NCI-H510A treated with DMSO at 0.1 percent for 48 hours (cell line): ENCODE measurements at regions not wholly inside any gene's neighbourhood (a gene's known extent, or its start where the extent isn't known, plus 50 kb on each side); places are given as distances from the start of the nearest gene placed in this dataset.
"Not testable (repeated sequence)": the region's sequence is repeated elsewhere in the genome, so short reads cannot be mapped to it uniquely, and the experiment has no call there.

Source experiments
- DNase-seq: peaks from one replicate; lab custom pipeline; 2025; lab: John Stamatoyannopoulos, UW

DNA sequence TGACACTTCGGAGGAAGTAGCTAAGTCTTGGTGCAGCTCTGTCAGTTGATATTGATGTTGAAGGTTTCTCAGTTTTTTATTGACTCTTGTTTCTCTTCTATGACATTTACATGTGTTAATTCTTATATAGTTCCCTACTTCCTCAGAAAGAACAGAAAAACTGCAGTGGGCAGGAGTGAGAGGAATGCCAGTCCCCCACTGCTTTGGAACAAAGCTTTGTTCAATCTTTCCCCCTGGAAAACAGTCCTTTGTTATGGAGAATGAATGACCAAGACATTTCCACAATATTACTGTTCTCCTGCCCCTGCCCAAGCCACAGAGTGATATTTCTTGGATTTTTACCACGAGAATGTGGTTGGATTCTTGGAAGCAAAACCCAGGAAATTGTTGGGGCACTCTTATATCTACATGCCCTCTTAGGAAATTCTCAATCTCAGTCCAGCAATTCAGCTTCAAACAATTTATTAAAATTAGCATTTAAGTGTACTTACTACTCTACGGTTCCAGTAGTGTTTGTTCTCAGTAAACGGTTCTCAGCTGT, 258.0 kb upstream of the KCND2 start:
- DNase-seq: no peak

DNA sequence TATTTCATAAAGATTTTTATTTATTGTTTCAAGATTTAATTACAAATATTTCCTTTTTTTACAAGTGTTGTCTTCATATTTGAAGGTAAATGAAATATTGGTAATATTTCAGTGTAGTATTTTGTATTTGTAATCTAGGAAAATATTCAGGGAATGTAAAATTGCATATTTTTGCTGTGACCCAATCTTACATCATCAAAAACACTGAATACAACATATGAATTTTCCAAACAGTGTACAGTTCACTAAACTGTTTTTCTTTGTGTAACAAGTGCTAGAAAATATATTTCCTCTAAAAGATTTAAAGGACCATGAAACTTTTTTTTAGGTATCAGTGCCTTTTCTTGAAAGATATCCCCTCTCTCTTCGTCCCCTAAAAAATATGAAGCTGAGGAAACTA, 251.9 kb upstream of the KCND2 start:
- no peak for DNase-seq

DNA sequence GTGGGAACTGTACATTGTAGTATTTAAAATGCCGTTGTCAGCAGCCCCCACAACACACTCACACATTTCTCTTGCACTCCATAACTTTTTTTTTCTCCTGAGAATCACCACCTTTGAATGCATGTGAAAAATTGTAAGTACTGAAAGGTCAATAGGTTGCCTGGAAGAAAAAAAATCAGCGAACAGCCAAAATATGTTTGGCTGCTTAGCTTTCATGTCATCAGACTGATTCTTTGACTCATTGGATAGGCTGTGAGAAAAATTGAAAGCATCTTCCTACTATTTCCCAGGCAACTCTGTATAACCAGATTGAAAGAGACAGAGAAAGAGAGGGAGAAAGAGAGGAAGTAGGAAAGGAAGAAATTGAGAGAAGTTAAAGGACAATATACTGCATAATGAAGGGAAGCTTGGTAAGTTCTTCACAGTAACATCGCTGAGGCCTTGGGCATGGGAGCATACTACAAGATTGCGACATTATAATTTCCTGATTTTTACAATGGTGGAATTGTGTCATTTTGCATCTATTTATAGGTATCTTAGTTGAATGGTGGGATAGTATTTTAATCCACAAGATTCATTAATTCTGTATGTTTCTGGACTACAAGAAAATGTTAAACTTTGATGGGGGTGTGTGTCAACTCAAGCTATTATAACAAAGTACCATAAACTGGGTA, 249.3 kb upstream of the KCND2 start:
- DNase-seq: no peak

DNA sequence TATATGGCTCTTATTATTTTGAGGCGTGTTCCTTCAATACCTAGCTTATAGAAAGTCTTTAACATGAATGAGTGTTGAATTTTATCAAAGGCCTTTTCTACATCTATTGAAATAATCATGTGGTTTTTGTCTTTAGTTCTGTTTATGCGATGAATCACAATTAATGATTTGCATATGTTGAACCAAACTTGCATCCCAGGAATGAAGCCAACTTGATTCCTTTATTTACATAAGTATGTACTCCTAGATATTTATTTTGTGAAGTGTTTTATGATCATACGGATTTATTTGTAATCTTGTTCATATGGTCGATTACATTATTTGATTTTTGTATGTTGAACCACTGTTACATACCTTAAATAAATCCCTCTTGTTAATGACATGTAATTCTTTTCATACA, 244.3 kb upstream of the KCND2 start:
- no peak for DNase-seq

DNA sequence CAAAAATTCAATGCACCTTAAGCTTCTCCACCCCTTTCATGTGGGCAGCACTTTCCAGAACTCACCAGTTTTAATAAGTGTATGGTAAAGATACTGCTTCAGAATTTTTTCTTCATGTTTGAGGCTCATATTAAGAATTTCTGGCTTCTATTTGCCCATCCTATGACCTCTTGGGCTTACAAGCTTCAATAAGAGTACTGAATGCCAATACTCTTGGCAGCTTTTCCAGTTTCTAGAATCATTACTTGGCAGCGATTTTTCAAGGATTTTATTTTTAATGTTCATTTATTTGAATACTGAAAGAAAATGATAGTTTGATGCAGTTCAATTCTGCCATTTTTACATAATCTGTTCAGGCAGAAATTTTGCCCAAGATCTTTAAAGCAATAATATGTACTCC, 242.1 kb upstream of the KCND2 start:
- no peak for DNase-seq

DNA sequence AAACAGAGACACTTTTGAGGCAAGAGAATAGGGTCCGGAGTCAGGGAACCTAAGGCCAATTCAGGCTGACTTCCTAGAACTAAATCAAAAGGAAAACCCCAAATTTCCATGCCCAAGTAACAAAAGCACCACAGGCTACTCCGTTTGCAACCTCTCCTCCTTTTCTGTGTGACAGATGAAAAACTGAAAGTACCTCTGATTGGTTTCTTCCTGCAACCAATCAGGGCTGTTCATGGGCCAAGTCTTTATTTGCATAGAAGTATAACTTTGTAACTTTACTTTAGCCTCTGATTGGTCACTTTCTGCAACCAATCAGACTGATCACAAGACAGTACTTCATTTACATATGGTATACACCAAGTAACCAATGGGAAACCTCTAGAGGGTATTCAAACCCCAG, 239.9 kb upstream of the KCND2 start:
- no peak for DNase-seq

DNA sequence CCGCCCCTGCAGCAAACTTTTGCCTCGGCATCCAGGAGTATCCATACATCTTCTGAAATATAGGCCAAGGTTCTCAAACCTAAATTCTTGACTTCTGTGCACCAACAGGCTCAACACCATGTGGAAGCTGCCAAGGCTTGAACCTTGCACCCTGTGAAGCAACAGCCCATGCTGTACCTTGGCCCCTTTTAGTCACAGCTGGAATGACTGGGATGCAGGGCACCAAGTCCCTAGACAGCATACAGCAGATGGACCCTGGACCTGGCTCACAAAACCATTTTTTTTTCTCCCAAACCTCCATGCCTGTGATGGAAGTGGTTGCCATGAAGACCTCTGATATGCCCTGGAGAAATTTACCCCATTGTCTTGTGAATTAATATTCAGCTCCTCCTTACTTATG, 233.8 kb upstream of the KCND2 start:
- no peak for DNase-seq

DNA sequence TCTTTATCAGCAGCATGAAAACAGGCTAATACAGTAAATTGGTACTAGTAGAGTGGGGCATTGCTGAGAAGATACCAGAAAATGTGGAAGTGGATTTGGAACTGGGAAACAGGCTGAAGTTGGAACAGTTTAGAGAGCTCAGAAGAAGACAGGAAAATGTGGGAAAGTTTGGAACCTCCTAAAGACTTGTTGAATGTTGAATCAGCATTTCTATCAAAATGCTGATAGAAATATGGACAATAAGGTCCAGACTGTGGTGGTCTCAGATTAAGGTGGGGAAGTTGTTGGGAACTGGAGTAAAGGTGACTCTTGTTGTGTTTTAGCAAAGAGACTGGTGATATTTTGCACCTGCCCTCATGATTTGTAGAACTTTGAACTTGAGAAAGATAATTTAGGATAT, 231.2 kb upstream of the KCND2 start:
- no peak for DNase-seq

DNA sequence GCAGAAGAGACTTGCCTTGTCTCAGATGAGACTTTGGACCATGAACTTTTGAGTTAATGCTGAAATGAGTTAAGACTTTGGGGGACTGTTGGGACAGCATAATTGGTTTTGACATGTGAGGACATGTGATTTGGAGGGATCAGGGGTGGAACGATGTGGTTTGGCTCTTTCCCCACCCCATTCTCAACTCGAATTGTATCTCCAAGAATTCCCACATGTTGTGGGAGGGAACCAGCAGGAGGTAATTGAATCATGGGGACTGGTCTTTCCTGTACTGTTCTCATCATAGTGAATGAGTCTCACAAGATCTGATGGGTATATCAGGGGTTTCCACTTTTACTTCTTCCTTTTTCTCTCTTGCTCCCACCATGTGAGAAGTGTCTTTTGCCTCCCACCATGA, 229.7 kb upstream of the KCND2 start:
- DNase-seq: no peak

DNA sequence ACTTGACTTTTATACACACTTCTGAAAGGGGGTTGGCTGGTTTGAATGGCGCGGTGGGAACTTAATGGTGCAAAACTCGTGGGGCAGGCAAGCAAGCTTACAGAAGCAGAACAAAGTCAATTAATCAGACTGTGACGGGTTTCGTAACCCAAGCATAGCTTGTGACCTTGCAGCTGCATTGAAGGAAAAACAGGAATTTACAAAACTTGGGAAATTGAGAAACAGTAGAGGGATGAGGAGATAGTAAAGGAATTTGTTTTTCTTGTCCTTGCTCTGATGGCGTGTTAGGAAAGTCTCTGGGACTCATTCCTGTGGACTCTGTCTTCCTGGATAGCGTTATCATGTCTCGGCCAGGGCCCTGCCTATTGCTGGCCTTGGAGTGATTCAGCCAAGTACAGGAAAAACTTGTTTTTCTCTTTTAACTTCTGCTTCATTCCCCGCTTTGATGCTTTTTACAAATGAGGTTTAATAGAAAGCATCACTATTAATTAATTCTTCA, 220.0 kb upstream of the KCND2 start:
- DNase-seq: no peak

DNA sequence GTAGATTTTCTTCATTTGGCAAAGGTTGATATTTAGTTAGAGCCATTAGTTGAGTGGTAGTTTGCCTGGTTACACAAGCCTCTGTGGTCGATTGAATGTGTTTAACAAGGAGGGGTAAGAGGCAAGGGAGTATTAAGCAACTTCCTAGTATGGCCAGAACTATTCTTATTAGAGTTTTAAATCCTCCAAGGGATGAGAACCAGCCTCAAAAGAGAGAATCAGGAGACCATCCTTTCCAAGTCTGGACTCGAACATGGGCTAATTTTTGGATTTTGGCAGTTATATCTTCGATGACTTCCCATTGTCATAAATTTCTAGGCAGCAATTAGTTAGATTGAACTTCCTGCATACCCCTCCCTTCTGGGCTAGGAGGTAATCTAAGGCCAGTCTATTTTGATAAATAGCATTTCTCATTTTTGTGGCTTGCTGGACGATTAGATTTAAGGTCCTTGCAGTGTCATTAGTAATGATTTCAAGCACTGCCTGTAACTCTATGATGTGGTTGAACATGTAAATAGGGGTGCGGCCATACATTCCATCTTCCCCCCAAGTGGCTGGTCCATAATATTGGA, 219.5 kb upstream of the KCND2 start:
- no peak for DNase-seq

DNA sequence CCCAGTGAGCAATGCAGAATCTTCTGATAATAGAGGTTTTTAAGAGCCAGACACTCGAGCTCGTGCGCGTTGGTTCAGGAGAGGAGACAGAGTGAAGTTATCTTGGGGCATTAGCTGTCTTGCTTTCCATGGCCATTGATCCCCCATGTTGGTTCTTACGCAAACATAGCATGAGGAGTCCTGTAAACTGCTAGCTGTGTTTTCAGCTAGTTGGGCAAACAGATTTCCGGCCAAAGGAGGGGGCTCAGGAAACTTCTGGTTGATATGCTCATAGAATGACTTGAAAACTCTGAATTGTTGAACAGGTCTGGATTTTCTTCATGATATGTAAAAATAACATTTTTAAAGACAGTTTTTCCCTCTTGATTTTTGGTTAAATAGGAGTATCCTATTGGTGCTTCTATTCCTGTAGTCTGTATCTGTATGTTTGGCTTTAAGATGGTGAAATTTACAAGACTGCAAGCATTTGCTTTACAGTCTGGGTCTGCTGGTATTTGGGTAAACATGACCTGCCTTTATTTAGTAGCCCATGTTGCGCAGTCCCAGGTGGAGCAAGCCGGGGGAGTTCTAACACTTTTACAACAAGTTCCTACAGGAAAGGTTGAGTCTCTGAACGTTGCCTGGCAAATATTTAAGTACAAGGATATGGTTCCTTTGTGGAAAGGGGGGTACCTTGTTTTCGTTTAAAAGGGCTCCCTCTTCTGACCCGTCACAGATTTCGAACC, 218.4 kb upstream of the KCND2 start:
- no peak for DNase-seq

DNA sequence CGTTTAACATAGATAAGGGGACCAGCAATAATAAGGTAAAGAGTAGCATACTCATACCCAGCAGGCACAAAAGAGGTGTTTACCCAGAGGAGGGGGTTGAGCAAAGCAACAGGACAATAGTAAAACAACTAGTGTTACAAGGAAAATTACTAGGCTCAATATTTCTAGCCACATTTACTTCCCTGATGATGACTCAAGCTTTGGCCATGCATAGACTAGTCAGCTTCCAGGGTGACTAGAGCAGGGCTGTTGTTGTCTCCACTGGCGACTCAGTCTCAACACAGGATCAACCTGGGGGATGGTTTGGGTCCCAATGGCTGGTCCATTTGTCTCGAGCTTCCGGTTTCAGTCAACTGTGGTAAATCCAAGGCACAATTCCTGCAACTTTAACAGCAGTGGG, 217.7 kb upstream of the KCND2 start:
- no peak for DNase-seq

DNA sequence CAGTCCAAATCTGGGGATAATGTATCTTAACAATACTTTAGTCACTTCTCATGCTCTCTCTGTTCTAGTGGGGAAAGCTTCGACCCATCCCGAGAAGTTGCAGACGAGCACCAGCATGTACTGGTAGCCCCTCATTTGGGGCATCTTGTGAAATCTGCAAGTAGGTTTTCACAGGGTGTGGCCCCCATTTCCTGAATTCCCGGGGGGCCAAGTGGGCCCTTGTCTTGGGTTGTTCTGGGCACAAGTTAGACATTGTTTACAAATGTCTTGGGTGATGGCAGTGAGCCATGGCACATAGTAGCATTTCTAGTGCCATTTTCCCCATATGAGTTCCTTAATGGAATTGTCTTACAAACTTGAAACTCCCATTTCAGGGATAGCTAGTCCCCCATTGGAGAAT, 216.7 kb upstream of the KCND2 start:
- DNase-seq: no peak

DNA sequence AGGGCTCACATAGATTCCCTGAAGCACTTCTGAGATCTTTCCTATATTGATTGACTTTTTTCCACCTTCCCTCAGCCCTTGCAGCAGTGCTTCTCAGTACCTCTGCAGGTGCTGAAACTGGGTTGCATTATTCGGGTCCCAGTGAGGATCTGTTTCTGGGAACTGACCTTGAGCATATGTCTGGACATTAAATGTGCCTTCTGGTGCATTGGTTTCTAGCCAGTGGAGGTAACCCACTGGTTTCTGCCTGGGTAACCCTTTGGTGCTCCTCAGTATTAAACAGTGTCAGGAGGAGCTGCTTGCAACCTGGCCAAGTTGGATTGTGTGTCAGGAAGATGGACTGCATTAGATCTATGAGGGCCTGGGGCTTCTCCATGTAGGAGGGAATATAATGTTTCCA, 213.3 kb upstream of the KCND2 start:
- no peak for DNase-seq

DNA sequence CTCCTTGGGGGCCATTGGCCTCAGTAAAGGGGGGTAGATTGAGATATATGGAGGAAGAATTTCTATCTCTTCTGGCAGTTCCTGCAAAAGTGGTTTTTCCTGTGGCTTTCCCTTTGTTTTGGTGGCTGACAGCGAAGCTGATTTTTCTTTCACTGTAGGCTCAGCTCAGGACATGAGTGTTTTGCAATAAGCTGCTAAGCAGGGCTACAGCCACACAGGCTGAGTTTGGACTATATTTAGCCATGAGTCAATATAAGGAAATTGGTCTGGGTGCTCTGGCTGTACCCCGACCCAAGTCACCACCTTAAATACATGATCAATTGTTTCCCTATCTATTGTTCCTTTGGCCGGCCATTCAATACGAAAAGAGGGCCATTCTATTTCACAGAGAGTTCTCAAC, 212.7 kb upstream of the KCND2 start:
- no peak for DNase-seq

DNA sequence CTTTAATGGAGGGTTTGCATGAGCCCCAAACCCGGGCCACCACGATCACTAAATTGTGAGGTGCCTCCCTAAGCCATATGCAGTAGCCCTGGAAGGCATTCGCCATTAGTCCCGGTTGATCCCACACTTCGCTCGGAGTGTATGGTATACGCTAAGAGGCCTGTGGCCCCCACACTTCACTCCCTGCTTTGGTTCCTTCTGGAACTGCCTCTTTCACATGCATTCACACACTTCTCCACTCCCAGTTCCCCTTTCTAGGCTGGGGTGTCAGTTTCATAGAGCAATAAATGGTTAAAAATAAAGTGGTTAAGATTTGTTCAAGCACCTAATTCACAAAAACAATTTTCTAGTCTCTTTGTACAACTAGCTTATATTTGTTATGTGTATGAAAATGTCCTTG, 212.1 kb upstream of the KCND2 start:
- DNase-seq: no peak

DNA sequence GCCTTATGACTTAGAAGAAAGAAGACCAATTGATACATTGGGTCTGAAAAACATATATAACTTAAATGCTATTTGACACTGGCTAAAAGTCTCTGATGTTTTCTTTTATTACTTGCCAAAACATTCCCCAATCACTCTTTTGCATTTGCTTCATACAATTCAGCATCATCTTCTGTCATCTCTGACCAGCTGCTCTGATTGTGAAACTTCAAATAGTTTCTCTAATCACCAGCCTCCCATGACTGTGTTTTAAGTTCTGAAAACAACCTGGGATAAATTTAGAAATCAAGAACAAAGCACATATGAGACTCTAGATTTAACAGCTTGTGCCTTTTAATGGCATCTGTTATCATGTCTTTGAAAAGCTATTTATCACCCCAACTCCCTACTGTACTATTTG, 208.4 kb upstream of the KCND2 start:
- DNase-seq: no peak

DNA sequence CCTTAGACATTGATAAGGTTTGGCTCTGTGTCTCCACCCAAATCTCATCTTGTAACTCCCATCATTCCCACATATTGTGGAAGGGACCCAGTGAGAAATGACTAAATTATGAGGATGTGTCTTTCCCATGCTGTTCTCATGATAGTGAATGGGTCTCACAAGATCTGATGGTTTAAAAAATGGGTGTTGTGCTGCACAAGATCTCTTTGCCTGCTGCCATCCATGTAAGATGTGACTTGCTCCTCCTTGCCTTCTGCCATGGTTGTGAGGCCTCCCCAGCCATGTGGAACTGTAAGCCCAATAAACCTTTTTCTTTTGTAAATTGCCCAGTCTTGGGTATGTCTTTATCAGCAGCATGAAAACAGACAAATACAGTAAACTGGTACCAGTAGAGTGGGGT, 206.1 kb upstream of the KCND2 start:
- DNase-seq: not testable (repeated sequence)

DNA sequence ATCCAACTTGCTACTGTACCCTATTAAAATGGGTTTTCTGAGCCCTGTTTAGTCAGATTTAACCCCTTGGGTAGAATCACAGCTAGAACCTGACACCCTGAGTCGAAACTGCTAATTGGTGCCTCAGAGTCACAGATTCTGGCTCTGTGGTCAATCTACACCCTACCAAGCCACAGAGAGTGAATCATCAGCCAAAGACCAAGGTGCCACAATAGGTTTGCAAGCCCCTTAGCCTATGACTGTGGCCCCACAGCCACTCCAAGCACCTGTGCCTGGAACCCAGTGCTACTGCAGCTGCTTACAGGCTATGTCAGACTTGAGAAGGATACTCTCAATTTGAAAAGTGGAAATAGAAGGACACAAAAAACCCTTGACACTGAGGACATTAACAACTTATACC, 202.8 kb upstream of the KCND2 start:
- DNase-seq: no peak

DNA sequence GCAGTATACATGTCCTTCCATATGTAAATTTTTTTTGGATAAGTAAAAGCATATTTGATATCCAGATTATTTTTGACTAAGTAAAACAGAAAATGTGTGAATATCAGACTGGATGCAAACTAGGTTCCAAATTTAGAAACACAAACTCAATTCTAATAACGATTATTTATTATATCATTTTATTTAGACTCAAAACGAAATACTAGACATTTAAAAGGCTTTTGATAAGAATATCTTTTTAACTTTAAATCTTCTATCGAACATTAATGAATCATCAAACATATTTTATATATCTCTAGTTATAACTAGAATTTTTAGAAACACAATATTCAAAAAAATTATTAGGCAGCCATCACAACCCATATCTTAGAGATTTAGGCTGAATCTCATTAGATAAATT, 195.2 kb upstream of the KCND2 start:
- no peak for DNase-seq

DNA sequence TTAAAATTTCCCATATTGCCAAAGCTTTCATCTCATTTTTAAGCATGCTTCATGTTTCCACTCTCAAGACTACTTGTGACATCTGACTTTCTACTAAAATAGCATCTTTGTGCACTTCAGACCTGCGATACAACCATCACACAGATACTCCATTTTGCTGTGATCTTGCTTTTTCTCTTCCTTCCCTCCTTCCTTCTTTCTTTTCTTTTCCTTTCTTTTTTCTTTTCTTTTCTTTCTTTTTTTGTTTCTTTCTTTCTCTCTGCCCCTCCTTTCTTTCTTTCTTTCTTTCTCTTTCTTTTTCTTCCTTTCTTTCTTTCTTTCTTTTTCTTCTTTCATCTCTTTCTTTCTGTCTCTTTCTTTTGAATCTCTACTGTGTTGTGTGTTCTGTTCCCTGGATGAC, 194.0 kb upstream of the KCND2 start:
- no peak for DNase-seq

DNA sequence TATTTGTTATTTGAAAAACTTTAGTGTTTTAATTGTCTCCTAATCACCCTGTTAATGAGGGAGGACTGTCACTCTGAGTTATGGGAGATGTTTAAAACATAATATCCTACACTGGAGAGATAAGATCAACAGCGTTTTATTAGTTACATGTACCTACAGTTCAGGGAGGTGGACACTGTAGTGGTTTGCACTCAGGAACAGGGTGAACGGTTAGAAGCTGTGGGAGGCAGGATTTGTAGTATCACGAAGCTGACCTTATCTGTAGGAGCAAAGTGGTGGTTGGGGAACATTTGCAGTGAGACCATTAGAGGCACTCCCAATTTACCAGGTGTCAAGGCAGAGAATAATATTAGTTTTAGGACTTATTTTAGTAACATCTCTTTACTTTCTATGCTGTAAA, 193.3 kb upstream of the KCND2 start:
- DNase-seq: no peak
